Esophagus muscularis mucosa (tissue), 4 donors: ENCODE measurements at regions not wholly inside any gene's neighbourhood (a gene's known extent, or its start where the extent isn't known, plus 50 kb on each side); places are given as distances from the start of the nearest gene placed in this dataset.
"Not testable (repeated sequence)": the region's sequence is repeated elsewhere in the genome, so short reads cannot be mapped to it uniquely, and the experiment has no call there.

Experiments
- DNase-seq: peaks from one replicate; pipeline ENCODE4 v3.0.0-alpha.2; 2017; ENCODE audit errors: extremely low spot score
- H3K27ac ChIP-seq, 4 donors: fragments of 200-600 bp; sonication (generic); replicated peaks in 1 of 4; 1 replicate in 3 of 4; 2 replicates in 1 of 4; pipeline ENCODE4 v1.5.1; 2016 to 2019; ENCODE audit warnings: mild to moderate bottlenecking in 1 of 4
- H3K27me3 ChIP-seq, 4 donors: fragments of 200-600 bp; sonication (generic); one replicate each; pipeline versions ENCODE4 v1.5.1 to v1.6.0; 2016 to 2019
- H3K36me3 ChIP-seq, 4 donors: fragments of 200-600 bp; sonication (generic); one replicate each; pipeline ENCODE4 v1.5.1; 2016 to 2019
- H3K4me1 ChIP-seq, 4 donors: fragments of 200-600 bp; sonication (generic); one replicate each; pipeline ENCODE4 v1.5.1; 2016 to 2019
- H3K4me3 ChIP-seq, 4 donors: fragments of 200-600 bp; sonication (generic); 1 replicate in 2 of 4; 2 replicates in 2 of 4; pipeline ENCODE4 v1.5.1; 2016 to 2019; ENCODE audit warnings: mild to moderate bottlenecking in 4 of 4, moderate library complexity in 1 of 4
- H3K9me3 ChIP-seq, 4 donors: fragments of 200-600 bp; sonication (generic); 1 replicate in 3 of 4; 2 replicates in 1 of 4; pipeline ENCODE4 v1.5.1; 2016 to 2019
- EP300 ChIP-seq: sonication (generic); formaldehyde crosslinking; IDR thresholded peaks from one replicate; pipeline ENCODE4 v1.6.1; 2017; ENCODE audit warnings: antibody characterized with exemption
- POLR2A ChIP-seq: fragments of 450-650 bp; IDR thresholded peaks from one replicate; pipeline ENCODE4 v1.6.1; 2017; ENCODE audit warnings: antibody characterized with exemption, moderate library complexity, mild to moderate bottlenecking, low read depth
- POLR2AphosphoS5 ChIP-seq, 2 donors: sonication (generic); formaldehyde crosslinking; IDR thresholded peaks; one replicate each; pipeline ENCODE4 v1.6.1; 2017; ENCODE audit warnings: antibody characterized with exemption in 2 of 2
- WGBS: methylation state at CpG from one replicate; pipeline ENCODE4 v1.1.5; 2018; 5-methylcytosine and 5-hydroxymethylcytosine counted together
- intact Hi-C: fragments of 100-400 bp; cut with DNase I; formaldehyde crosslinking; loops from one replicate; pipeline ENCODE4 v1.15.1; 2023
- TF ChIP-seq, protein P1 (sequence below), 3 experiments: fragments of 200-600 bp in 2 of 3; fragments of 450-650 bp in 1 of 3; sonication (generic) in 2 of 3; IDR thresholded peaks; one replicate each; pipeline ENCODE4 v1.5.1; 2017 to 2019; ENCODE audit warnings: antibody characterized with exemption in 3 of 3, mild to moderate bottlenecking in 2 of 3, moderate library complexity in 1 of 3

DNA sequence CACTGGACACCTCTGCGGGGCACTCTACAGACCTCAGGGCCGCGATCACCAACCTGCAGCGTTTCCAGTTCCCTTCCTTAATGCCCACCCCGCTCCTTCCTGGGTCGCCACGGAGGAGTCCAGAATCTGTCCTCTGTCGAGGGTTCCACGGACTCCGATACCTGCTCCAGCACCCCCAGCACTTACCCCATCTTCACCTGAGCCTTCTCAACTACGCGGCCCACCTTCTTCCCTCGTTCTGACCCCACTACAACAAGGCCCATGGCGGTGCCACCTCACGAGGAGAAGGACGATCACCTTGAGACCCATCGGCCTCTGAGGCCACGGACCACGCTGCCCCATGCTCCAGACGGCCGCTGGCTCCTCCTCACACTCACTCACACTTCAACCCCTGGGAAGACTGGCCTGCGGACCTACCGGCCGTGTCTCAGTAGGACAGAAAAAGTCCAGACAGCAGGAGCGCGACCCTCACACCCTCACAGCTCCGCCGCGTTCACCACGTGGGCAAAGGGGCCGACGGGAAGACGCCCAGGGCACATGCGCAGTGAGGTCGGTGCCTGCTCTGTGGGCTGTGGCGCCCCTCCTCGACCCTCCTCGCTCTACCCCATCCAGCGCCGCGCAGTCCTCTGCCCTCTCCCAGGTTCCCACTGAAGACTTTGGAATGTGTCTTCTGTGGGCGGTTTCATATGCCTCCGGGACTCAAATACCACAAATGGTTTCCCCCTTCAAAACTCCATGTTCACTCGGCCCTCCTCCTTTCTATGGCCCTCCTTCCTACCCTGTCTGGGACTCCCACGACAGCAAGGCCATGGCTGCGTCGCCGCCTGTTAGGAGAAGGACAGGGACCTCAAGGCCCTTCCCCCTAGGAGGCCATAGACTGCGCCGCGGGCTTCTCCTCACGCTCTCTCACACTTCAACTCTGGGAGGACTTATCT is 193.9 kb upstream of the PHF14 start:
- DNase-seq = no peak
- Histone ChIP-seq H3K27ac (no peak overlapping the region), H3K36me3 (no peaks in the 10 kb centered on the region), H3K27me3 (no peaks in the 10 kb centered on the region), H3K4me1 (peaks cover 0 to 10% (median 0%) of the 10 kb centered on the region in 4 donors), H3K9me3 (no peaks in the 10 kb centered on the region), H3K4me3 (no peak overlapping the region)
- intact Hi-C loops = no loop called here
- WGBS = 94% methylated on average over 46 of the region's 52 CpGs
- no peak for TF ChIP-seq EP300
- no peak for TF ChIP-seq POLR2AphosphoS5 (IDR thresholded peaks at IDR 0.05)
- no peak for TF ChIP-seq POLR2A
- TF ChIP-seq, protein P1, sequence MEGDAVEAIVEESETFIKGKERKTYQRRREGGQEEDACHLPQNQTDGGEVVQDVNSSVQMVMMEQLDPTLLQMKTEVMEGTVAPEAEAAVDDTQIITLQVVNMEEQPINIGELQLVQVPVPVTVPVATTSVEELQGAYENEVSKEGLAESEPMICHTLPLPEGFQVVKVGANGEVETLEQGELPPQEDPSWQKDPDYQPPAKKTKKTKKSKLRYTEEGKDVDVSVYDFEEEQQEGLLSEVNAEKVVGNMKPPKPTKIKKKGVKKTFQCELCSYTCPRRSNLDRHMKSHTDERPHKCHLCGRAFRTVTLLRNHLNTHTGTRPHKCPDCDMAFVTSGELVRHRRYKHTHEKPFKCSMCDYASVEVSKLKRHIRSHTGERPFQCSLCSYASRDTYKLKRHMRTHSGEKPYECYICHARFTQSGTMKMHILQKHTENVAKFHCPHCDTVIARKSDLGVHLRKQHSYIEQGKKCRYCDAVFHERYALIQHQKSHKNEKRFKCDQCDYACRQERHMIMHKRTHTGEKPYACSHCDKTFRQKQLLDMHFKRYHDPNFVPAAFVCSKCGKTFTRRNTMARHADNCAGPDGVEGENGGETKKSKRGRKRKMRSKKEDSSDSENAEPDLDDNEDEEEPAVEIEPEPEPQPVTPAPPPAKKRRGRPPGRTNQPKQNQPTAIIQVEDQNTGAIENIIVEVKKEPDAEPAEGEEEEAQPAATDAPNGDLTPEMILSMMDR (IDR thresholded peaks at IDR 0.05) = no peak

DNA sequence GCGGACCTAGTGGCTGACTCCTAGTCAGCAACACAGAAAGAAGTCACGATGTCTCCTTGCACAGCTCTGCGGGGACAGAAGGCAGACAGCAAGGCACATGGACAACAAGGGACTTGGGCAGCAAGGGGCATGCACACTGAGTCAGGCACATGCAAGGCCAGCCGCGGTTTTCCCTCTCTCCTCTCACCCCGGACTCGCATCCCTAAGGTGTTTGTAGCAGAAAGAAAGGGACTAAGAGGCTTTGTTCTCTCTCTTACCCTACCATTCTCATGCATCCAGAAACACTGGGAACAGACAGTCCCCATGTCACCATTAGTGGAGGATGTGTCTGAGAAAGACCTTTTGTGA is 193.3 kb upstream of the PHF14 start:
- no peaks in the 10 kb centered on the region for H3K36me3 ChIP-seq
- H3K27me3 ChIP-seq = no peaks in the 10 kb centered on the region
- TF ChIP-seq EP300 = no peak
- TF ChIP-seq, protein P1 (IDR thresholded peaks at IDR 0.05) = no peak
- WGBS = 93% methylated on average over 7 of the region's 7 CpGs
- no peak overlapping the region for H3K27ac ChIP-seq
- H3K4me3 ChIP-seq = no peak overlapping the region
- no peak for DNase-seq
- intact Hi-C loops = no loop called here
- no peaks in the 10 kb centered on the region for H3K9me3 ChIP-seq
- peaks cover 0 to 10% (median 0%) of the 10 kb centered on the region in 4 donors for H3K4me1 ChIP-seq

- 81% methylated on average over 9 of the region's 9 CpGs for WGBS
- H3K4me1 ChIP-seq, intact Hi-C loops, H3K4me3 ChIP-seq, H3K27ac ChIP-seq, H3K36me3 ChIP-seq, DNase-seq, H3K27me3 ChIP-seq, H3K9me3 ChIP-seq: not testable (repeated sequence)
Observed at GRCh38 chr7:10786976-10787375, 186.7 kb upstream of the PHF14 start.

- no peak for DNase-seq
- Histone ChIP-seq H3K27ac (no peak overlapping the region), H3K36me3 (no peaks in the 10 kb centered on the region), H3K4me3 (no peak overlapping the region), H3K9me3 (no peaks in the 10 kb centered on the region), H3K27me3 (no peaks in the 10 kb centered on the region), H3K4me1 (no peaks in the 10 kb centered on the region)
- intact Hi-C loops = no loop called here
- WGBS = 75% methylated on average over 2 of the region's 2 CpGs
- TF ChIP-seq, protein P1 (IDR thresholded peaks at IDR 0.05) = no peak
- TF ChIP-seq EP300 = no peak
- TF ChIP-seq POLR2AphosphoS5 (IDR thresholded peaks at IDR 0.05) = no peak
- TF ChIP-seq POLR2A = no peak
Observed at GRCh38 chr7:10789170-10789569, 184.5 kb upstream of the PHF14 start.

- no peak overlapping the region for H3K27ac ChIP-seq
- 75% methylated on average over 3 of the region's 3 CpGs for WGBS
- DNase-seq = no peak
- H3K4me1 ChIP-seq = no peaks in the 10 kb centered on the region
- H3K36me3 ChIP-seq = no peaks in the 10 kb centered on the region
- intact Hi-C loops = no loop called here
- no peaks in the 10 kb centered on the region for H3K27me3 ChIP-seq
- no peak overlapping the region for H3K4me3 ChIP-seq
- TF ChIP-seq POLR2AphosphoS5 (IDR thresholded peaks at IDR 0.05) = no peak
- TF ChIP-seq, protein P1 (IDR thresholded peaks at IDR 0.05) = no peak
- no peak for TF ChIP-seq POLR2A
- TF ChIP-seq EP300 = no peak
- H3K9me3 ChIP-seq = no peaks in the 10 kb centered on the region
Observed at GRCh38 chr7:10790910-10791309, 182.8 kb upstream of the PHF14 start.
